B cell (primary cell): ENCODE measurements at regions not wholly inside any gene's neighbourhood (a gene's known extent, or its start where the extent isn't known, plus 50 kb on each side); places are given as distances from the start of the nearest gene placed in this dataset.

Experiments
- ATAC-seq: fragments of 200-7000 bp; cut with Tn5 transposase; one replicate; pipeline ENCODE4 v1.10.0; 2021; ENCODE audit warnings: low read depth, mild to moderate bottlenecking, moderate number of reproducible peaks, moderate library complexity
- CTCF ChIA-PET: fragments of 350-600 bp; sonication (Branson Sonifier 250); formaldehyde crosslinking; loops from one replicate; lab custom pipeline; 2021; ENCODE audit warnings: antibody characterized with exemption, inconsistent platforms; lab: Charles Lee
- POLR2A ChIA-PET: fragments of 350-600 bp; sonication (Branson Sonifier 250); formaldehyde crosslinking; loops from one replicate; lab custom pipeline; 2021; ENCODE audit warnings: antibody characterized with exemption; lab: Charles Lee
- DNase-seq: peaks from one replicate; pipeline ENCODE4 v3.0.0; 2013
- H2AFZ ChIP-seq: 2 replicates; pipeline ENCODE4 v1.6.1; 2012; ENCODE audit warnings: mild to moderate bottlenecking, low read depth, low read length; ENCODE audit not compliant: insufficient read depth, poor library complexity, severe bottlenecking
- H3K27ac ChIP-seq, 2 donors: 1 replicate in 1 of 2; 2 replicates in 1 of 2; pipeline ENCODE4 v1.5.1; 2012 to 2013; ENCODE audit warnings: low read length in 2 of 2, mild to moderate bottlenecking in 2 of 2, moderate library complexity in 1 of 2
- H3K27me3 ChIP-seq, 4 experiments: fragments of 200-600 bp in 1 of 4; sonication (generic) in 1 of 4; replicated peaks in 1 of 4; 1 replicate in 2 of 4; 2 replicates in 2 of 4; pipeline versions ENCODE4 v1.6.1 to v1.7.0; 2013 to 2016; ENCODE audit warnings: low read length in 3 of 4, mild to moderate bottlenecking in 2 of 4, mixed read lengths in 1 of 4, moderate library complexity in 1 of 4; ENCODE audit not compliant: insufficient read depth in 4 of 4, control insufficient read depth in 3 of 4; ENCODE audit errors: control extremely low read depth in 1 of 4
- H3K36me3 ChIP-seq, 2 experiments: replicated peaks in 1 of 2; 1 replicate in 1 of 2; 2 replicates in 1 of 2; pipeline versions ENCODE4 v1.6.1 to v1.7.1; 2013; ENCODE audit warnings: low read length in 1 of 2; ENCODE audit not compliant: insufficient read depth in 2 of 2, control insufficient read depth in 1 of 2; ENCODE audit errors: control extremely low read depth in 1 of 2, extremely low read depth in 1 of 2
- H3K4me1 ChIP-seq, 2 donors: fragments of 200-600 bp in 1 of 2; sonication (generic) in 1 of 2; 1 replicate in 1 of 2; 2 replicates in 1 of 2; pipeline versions ENCODE4 v1.5.1 to v1.6.1; 2013 to 2017; ENCODE audit warnings: low read length in 2 of 2; ENCODE audit not compliant: control insufficient read depth in 2 of 2, insufficient read depth in 2 of 2
- H3K4me2 ChIP-seq: replicated peaks from 2 replicates; pipeline ENCODE3; 2012; ENCODE audit warnings: mild to moderate bottlenecking, low read depth, low read length; ENCODE audit not compliant: poor library complexity, severe bottlenecking
- H3K4me3 ChIP-seq, 5 experiments: fragments of 200-600 bp in 1 of 5; sonication (generic) in 1 of 5; 1 replicate in 3 of 5; 2 replicates in 2 of 5; pipeline versions ENCODE4 v1.5.1 to v1.7.0; 2011 to 2016; ENCODE audit warnings: low read length in 4 of 5, mild to moderate bottlenecking in 4 of 5, low read depth in 2 of 5, control low read depth in 1 of 5, moderate library complexity in 1 of 5; ENCODE audit not compliant: insufficient read depth in 1 of 5; ENCODE audit errors: control extremely low read depth in 1 of 5, extremely low read depth in 1 of 5
- H3K79me2 ChIP-seq: fragments of 200-600 bp; sonication (generic); one replicate; pipeline ENCODE4 v1.6.0; 2016; ENCODE audit warnings: low read length; ENCODE audit not compliant: control insufficient read depth, insufficient read depth
- H3K9ac ChIP-seq: fragments of 200-600 bp; sonication (generic); 2 replicates; pipeline ENCODE4 v1.6.1; 2017; ENCODE audit warnings: mild to moderate bottlenecking, low read length, moderate library complexity
- H3K9me3 ChIP-seq, 3 donors: one replicate each; pipeline versions ENCODE4 v1.6.1 to v1.7.1; 2013; ENCODE audit warnings: low read length in 2 of 3; ENCODE audit not compliant: control insufficient read depth in 2 of 3, insufficient read depth in 1 of 3; ENCODE audit errors: control extremely low read depth in 1 of 3
- H4K20me1 ChIP-seq: 2 replicates; pipeline ENCODE4 v1.6.0; 2012; ENCODE audit warnings: mild to moderate bottlenecking, low read length; ENCODE audit not compliant: insufficient read depth, control insufficient read depth, poor library complexity, severe bottlenecking
- H3K27ac Mint-ChIP-seq: one replicate; pipeline ENCODE4 v1.8.0; 2021; ENCODE audit warnings: mixed read lengths
- H3K27me3 Mint-ChIP-seq: one replicate; pipeline ENCODE4 v1.8.0; 2021; ENCODE audit warnings: mixed read lengths
- H3K4me1 Mint-ChIP-seq: one replicate; pipeline ENCODE4 v1.8.0; 2021; ENCODE audit warnings: mixed read lengths
- H3K4me3 Mint-ChIP-seq: one replicate; pipeline ENCODE4 v1.8.0; 2021; ENCODE audit warnings: mixed read lengths
- H3K9me3 Mint-ChIP-seq: one replicate; pipeline ENCODE4 v1.8.0; 2022; ENCODE audit warnings: mixed read lengths; ENCODE audit not compliant: insufficient read depth
- EZH2 ChIP-seq: IDR thresholded peaks from 2 replicates; pipeline ENCODE4 v1.6.1; 2012; ENCODE audit warnings: borderline replicate concordance, low read depth, mild to moderate bottlenecking, moderate library complexity, low read length; ENCODE audit not compliant: insufficient read depth, poor library complexity, severe bottlenecking
- WGBS: methylation state at CpG from one replicate; pipeline ENCODE4 v1.1.5; 2013; ENCODE audit warnings: missing lambda C conversion rate; ENCODE audit not compliant: insufficient coverage; 5-methylcytosine and 5-hydroxymethylcytosine counted together
- intact Hi-C: fragments of 100-400 bp; cut with micrococcal nuclease; formaldehyde crosslinking; loops from one replicate; pipeline ENCODE4 v1.10.0; 2022
- TF ChIP-seq, protein P1 (sequence below): fragments of 200-600 bp; IDR thresholded peaks from one replicate; pipeline ENCODE4 v1.8.0; 2022; ENCODE audit warnings: antibody characterized with exemption, mild to moderate bottlenecking

DNA sequence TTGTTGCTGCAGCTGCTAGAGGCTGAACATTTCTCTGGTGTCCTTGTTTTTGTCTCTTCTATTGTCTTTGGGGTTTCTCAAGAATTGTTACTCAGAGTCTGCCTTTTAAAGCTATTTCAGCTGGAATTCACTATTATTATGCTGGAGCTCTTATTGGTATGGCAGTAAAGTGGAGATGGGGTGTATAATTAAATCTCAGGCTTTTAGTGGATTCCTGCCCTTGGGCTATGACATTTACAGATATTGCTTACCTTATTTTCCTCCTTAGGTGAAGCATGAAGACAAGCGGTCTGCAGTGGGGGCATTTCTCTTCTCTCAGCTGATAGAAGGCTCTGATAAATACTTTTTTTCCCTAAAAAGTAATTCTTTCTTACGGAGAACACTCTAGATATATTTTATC, 1656.6 kb upstream of the IGFBP7 start:
- ChIA-PET POLR2A (no interaction called here), CTCF (no interaction called here)
- Histone ChIP-seq H3K4me3 (no peak overlapping the region), H3K4me1 (no peaks in the 10 kb centered on the region), H2AFZ (no peak overlapping the region), H3K79me2 (no peaks in the 10 kb centered on the region), H3K27ac (no peak overlapping the region), H3K36me3 (no peaks in the 10 kb centered on the region), H3K9me3 (no peaks in the 10 kb centered on the region), H4K20me1 (no peaks in the 10 kb centered on the region), H3K27me3 (no peaks in the 10 kb centered on the region), H3K4me2 (no peak overlapping the region), H3K9ac (no peak overlapping the region)
- Mint-ChIP-seq H3K4me1 (no peaks in the 10 kb centered on the region), H3K4me3 (no peak overlapping the region), H3K27ac (no peak overlapping the region), H3K27me3 (no peaks in the 10 kb centered on the region), H3K9me3 (peaks cover 2% of the 10 kb centered on the region)
- intact Hi-C loops = no loop called here
- no CpG with 5 or more reads among the region's 2 CpGs for WGBS
- no peak for TF ChIP-seq EZH2
- TF ChIP-seq, protein P1, sequence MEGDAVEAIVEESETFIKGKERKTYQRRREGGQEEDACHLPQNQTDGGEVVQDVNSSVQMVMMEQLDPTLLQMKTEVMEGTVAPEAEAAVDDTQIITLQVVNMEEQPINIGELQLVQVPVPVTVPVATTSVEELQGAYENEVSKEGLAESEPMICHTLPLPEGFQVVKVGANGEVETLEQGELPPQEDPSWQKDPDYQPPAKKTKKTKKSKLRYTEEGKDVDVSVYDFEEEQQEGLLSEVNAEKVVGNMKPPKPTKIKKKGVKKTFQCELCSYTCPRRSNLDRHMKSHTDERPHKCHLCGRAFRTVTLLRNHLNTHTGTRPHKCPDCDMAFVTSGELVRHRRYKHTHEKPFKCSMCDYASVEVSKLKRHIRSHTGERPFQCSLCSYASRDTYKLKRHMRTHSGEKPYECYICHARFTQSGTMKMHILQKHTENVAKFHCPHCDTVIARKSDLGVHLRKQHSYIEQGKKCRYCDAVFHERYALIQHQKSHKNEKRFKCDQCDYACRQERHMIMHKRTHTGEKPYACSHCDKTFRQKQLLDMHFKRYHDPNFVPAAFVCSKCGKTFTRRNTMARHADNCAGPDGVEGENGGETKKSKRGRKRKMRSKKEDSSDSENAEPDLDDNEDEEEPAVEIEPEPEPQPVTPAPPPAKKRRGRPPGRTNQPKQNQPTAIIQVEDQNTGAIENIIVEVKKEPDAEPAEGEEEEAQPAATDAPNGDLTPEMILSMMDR = no peak
- ATAC-seq (no peak), DNase-seq (no peak)

DNA sequence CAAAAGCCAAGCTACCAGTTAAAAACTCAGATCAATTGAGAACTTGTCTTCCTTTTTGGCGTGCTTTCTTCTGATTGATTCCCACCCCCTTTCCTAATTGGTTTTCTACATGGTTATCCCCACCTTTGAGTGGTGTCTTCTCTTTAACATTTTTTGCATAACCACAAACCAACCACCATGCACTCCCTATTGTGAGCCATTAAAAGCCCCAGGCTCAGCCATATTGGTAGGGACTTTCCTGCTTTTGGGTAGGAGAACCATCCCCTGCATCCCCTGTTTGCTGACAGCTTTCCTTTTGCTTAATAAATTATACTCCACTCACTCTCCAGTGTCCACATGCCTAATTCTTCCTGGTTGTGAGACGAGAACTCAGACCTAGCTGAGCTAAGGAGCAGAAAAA, 1651.4 kb upstream of the IGFBP7 start:
- intact Hi-C loops = no loop called here
- Histone ChIP-seq H3K79me2 (no peaks in the 10 kb centered on the region), H3K4me2 (no peak overlapping the region), H3K36me3 (no peaks in the 10 kb centered on the region), H4K20me1 (no peaks in the 10 kb centered on the region), H3K27ac (no peak overlapping the region), H3K9me3 (no peaks in the 10 kb centered on the region), H3K4me3 (no peak overlapping the region), H3K27me3 (no peaks in the 10 kb centered on the region), H3K9ac (no peak overlapping the region), H3K4me1 (no peaks in the 10 kb centered on the region), H2AFZ (no peak overlapping the region)
- Mint-ChIP-seq H3K4me1 (no peaks in the 10 kb centered on the region), H3K27ac (no peak overlapping the region), H3K27me3 (no peaks in the 10 kb centered on the region), H3K9me3 (no peaks in the 10 kb centered on the region), H3K4me3 (no peak overlapping the region)
- CTCF ChIA-PET = no interaction called here
- TF ChIP-seq, protein P1 = no peak
- no peak for TF ChIP-seq EZH2
- POLR2A ChIA-PET = no interaction called here
- WGBS = 100% methylated on average over 1 of the region's 2 CpGs
- DNase-seq = no peak
- ATAC-seq = no peak
